Fibroblast of upper back skin (primary cell): ENCODE measurements at regions not wholly inside any gene's neighbourhood (a gene's known extent, or its start where the extent isn't known, plus 50 kb on each side); places are given as distances from the start of the nearest gene placed in this dataset.
"Not testable (repeated sequence)": the region's sequence is repeated elsewhere in the genome, so short reads cannot be mapped to it uniquely, and the experiment has no call there.

Experiments
- DNase-seq: peaks from one replicate; pipeline ENCODE4 v3.0.0-alpha.2; 2013

DNA sequence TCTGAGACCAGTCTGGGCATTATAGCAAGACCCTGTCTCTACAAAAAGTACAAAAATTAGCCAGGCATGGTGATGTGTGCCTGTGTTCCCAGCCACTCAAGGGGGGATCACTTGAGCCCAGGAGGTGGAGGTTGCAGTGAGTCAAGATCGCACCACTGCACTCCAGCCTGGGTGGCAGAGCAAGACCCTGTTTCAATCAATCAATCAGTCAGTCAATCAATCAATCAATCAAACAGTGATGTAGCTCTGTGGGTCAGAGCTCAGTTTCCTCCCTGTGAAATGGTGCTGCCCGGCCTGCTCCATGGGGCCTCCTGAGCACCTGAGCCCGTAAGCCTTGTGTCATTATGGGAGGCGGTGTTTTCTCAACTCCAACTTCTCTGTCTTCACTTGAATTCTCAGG is 167.1 kb upstream of the CIBAR2 start:
- no peak for DNase-seq

GRCh38 chr16:85279825-85280545 is 167.7 kb upstream of the CIBAR2 start:
- DNase-seq: no peak

DNA sequence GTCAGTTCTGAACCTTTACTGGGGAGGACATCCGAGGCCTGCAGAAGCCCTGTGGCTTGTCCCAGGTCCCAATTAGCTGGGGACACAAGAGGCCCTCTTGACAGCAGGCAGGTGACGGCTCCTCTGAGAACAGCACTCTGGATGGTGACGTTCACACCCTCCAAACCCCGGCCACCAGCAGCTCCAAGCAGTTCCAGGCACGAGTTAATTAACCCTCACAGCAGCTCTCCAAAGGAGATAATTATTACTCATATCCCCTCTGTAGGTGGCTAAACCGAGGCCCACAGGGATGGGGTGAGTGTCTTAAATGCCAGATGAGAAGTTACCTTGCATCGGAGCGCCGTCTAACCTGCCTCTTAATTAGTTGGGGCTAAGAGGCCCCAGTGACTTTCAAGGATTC is 168.9 kb upstream of the CIBAR2 start:
- DNase-seq: no peak

DNA sequence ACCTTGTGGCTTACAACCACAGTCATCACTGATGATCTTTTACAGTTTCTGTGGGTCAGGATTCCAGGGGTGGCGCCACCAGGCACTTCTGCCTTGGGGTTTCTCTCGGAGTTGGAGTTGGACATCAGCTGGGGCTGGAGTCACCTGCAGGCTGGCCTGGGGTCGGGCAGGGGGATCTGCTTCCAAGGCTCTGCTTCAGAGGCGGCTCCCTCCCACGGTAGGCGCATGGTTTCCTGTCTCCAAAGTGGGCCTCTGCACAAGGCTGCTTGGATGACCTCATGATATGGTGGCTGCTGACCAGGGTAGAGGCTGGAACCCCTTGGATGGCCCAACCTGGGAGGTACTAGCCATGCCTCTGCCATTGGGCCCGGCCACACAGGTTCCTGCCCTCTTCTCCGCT is 170.6 kb upstream of the CIBAR2 start:
- no peak for DNase-seq

DNA sequence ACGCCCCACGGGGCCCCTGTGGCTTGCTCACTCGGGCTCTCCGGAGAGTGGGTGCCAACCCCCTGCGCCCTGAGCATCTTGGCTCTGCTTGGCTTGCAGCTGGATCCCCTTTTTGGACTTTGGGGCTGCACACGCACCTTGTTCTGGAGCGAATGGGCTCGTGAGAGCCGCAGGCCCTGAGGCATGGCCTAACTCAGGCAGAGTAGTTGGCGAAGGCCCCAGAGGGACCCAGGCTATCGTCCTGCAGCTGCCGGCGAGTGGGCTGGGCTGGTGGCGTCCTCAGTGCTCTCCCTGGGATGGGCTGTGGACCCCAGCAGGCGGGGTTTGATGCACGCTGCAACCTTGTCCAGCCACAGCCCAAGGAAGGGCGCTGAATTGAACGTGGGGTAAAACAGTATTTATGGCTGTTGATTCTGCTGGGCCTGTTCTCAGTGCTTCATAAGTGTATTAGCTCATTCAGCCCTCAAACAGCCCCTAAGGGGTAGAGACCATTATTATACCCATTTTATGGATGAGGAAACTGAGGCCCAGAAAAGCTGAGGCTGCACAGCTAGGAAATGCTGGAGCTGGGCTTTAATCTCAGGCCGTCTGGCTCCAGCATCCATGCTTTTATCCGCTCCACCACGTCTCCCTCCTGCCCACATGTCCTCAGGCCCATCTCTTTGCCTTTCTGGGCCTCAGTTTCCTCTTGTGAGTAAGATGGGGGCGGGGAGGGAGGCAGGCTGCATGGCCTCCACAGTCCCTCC is 171.2 kb upstream of the CIBAR2 start:
- no peak for DNase-seq

GRCh38 chr16:85284141-85284817 is 172.0 kb upstream of the CIBAR2 start:
- DNase-seq: no peak

- peak; percentile 20 for DNase-seq
Observed at GRCh38 chr16:85285681-85286065, 173.4 kb upstream of the CIBAR2 start.

DNA sequence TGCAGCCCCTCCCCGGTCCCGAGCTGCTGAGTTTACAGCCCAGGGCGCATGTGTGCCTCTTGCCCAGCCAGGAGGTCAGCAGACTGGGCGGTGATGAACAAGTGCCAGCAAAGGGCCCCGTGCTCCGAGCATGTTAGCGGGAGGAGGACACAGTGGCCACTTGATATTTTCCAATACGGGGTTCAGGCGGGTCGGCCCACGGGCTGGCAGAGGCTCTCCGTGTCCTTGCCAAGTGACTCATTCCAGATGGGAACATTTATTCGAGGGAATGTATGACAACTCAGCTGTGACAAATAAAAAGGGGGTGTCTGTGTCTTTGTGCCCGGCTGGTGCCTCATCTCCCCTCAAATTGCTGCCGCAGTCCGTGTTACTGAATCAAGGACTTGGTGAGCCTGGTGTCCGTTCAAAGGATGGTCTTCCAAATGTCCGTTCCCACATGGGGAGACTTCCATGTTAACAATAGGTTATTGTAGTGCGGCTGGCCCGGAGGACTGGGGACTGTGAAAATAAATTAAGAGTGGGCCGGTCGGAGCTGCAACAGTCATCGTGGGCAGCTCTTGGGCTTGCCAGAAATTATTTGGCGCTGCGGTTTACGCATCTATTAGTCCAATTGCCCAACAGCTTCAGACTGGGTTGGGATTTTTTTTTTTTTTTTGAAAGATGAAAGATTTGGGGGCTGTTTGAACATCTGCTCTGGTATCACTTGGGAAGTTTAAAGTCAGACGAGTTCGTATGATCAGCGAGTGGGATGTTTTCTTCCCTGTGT is 174.0 kb upstream of the CIBAR2 start:
- DNase-seq: peak; percentile 67

GRCh38 chr16:85286951-85287814 is 174.9 kb upstream of the CIBAR2 start:
- DNase-seq: peak; percentile 62

DNA sequence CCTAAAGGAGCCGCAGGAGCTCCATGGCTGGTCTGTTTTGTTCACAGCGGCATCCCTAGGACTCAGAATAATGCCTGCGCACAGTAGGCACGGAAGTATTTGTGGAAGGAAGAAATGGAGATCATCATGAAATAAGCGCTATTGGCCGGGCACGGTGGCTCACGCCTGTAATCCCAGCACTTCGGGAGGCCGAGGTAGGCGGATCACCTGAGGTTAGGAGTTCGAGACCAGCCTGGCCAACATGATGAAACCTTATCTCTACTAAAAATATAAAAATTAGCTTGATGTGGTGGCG is 175.5 kb upstream of the CIBAR2 start:
- DNase-seq: not testable (repeated sequence)

DNA sequence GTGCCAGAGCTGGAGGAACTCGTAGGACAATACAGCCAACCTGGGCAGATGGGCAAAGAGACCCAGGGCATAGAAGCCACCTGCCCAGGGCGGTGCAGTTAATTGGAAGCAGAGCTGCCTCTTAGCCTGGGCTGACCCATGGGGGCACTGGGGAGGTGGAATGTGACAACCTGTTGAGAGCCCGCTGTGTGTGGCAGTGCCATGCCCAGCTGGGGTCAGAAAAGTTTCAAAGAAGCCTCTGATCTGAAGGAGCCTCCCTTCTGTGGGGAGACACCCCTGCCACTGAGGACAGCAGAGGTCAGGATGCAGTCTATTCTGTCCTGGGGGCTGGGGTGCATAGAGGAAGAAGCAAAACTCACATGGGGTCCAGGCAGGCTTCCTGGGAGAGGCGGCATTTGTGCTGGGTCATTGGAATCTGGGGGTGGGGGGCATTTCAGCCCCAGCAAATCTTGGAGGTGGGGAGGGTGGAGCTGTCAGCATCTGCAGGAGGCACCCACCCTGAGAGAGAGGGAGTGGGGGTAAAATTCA is 176.1 kb upstream of the CIBAR2 start:
- no peak for DNase-seq

- no peak for DNase-seq
Observed at GRCh38 chr16:85288869-85289660, 176.8 kb upstream of the CIBAR2 start.

GRCh38 chr16:85289760-85290625 is 177.7 kb upstream of the CIBAR2 start:
- no peak for DNase-seq

DNA sequence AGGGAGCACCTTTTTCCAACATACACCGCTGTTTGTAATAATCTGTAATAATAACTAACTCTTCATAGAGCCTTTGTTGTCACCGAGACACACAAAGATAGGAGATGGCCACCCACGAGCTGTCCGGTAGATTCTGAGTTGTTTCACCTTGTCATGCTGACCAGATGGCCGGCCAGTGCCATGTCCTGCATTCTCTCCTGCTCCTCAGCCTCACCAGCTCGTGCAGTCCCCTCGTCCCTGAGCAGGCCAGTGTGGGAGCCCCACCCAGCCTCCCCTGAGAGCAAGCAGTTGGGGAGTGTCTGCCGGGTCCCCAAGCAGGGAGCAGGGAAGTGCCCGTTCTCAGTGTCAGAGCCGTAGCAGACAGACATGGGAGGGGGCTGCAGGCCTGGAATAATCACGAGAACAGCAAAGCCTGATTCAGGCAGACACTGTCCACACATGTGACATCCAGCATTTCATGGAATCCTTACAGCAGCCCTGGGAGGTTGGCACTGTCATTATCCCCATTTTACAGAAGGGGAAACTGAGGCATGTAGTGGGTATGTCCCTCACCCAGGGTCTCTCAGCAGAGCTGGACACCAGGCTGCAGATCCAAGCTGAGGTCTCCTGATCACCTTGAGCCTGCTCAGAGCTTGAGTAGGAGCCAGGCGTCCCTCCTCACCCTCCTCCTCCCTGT is 178.5 kb upstream of the CIBAR2 start:
- DNase-seq: no peak

DNA sequence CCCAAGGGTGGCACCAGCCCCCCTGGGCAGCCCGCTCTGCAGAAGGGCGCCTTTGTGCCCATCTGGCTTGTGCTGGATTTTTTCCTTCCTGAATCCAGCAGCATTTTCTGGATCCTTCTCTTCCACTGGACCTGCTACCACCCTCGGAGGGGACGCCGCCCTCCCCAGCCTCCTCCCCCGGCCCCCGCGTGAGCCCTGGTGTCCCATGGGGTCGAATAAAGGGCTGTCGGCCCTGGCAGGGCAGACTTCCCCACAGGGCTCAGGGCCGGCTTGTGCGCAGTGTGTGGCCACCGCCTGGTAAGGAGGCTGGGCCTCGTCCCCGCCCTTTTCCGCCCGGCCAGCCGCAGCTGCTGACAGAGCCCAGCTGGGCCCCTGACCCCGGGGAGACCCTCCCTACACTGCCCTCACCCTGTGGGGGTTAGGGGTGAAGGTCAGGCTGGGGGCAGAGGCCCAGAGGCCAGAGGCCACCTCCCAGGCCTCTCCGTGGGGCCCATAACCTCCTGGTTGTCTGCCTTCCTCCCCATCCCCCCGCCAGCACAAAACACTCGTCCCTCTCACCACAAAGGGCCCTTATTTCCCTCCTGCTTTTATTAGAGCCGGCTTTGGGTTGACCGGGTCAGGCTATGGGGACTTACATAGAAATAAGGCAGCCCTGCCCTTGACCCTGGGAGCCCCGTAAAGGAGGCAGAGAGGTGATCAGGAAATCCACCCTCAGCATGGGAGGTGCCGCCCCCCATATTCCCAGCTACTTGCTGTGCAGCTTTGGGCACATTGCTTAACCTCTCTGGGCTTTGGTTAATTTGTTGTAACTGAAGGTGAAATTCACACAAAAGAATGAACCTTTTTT is 179.3 kb upstream of the CIBAR2 start:
- DNase-seq: no peak

DNA sequence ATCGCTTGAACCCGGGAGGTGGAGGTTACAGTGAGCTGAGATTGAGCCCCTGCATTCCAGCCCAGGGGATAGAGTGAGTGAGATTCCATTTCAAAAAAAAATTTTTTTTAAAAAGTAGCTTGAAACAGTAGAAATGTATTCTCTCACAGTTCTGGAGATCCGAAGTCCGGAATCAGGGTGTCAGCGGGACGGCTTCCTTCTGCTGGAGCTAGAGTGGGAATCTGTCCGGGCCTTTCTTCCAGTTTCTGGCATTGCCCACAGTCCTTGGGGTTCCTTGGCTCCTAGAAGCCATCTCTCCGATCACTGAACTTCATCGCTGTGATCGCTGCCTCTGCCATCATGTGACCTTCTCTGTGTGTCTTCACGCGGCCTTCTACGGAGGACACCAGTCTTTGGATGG is 181.2 kb upstream of the CIBAR2 start:
- no peak for DNase-seq

GRCh38 chr16:85293904-85294642 is 181.8 kb upstream of the CIBAR2 start:
- no peak for DNase-seq
